SK-N-SH (cell line): ENCODE measurements at regions not wholly inside any gene's neighbourhood (a gene's known extent, or its start where the extent isn't known, plus 50 kb on each side); places are given as distances from the start of the nearest gene placed in this dataset.

Source experiments
- CTCF ChIA-PET: fragments of 300-600, 350-600 bp; formaldehyde crosslinking; extraction: SDS; loops from one replicate; lab custom pipeline; 2021; lab: Yijun Ruan, JAX
- POLR2A ChIA-PET: fragments of 350-600 bp; sonication (Branson Sonifier 250); formaldehyde crosslinking; extraction: SDS; loops from one replicate; lab custom pipeline; 2020; ENCODE audit warnings: antibody characterized with exemption, inconsistent platforms; lab: Yijun Ruan, JAX
- DNase-seq: peaks from one replicate; pipeline ENCODE4 v3.0.0; 2012
- H2AFZ ChIP-seq: fragments of 200-600 bp; sonication (generic); 2 replicates; pipeline ENCODE4 v1.8.1; 2016; ENCODE audit warnings: antibody characterized with exemption, mild to moderate bottlenecking, low read depth
- H3F3A ChIP-seq: fragments of 200-600 bp; sonication (generic); replicated peaks from 2 replicates; pipeline ENCODE3; 2016; ENCODE audit warnings: antibody characterized with exemption, mild to moderate bottlenecking; ENCODE audit not compliant: insufficient read depth
- H3K27ac ChIP-seq, 2 experiments: fragments of 200-500 bp in 1 of 2; fragments of 200-600 bp in 1 of 2; sonication (Bioruptor generic) in 1 of 2; sonication (generic), shearing (Covaris generic) in 1 of 2; 2 replicates each; pipeline versions ENCODE4 v1.5.1 to v1.6.1; 2014 to 2016; ENCODE audit warnings: low read depth in 2 of 2, inconsistent platforms in 1 of 2, low read length in 1 of 2, mild to moderate bottlenecking in 1 of 2, mixed read lengths in 1 of 2
- H3K27me3 ChIP-seq: fragments of 200-600 bp; sonication (generic), shearing (Covaris generic); 2 replicates; pipeline ENCODE4 v1.6.1; 2016; ENCODE audit warnings: mixed run types; ENCODE audit not compliant: insufficient read depth
- H3K36me3 ChIP-seq, 2 experiments: fragments of 200-500 bp in 1 of 2; fragments of 200-600 bp in 1 of 2; sonication (Bioruptor generic) in 1 of 2; sonication (generic) in 1 of 2; replicated peaks in 1 of 2; 2 replicates each; pipeline versions ENCODE3 to v1.5.1; 2014 to 2016; ENCODE audit warnings: low read length in 1 of 2, mild to moderate bottlenecking in 1 of 2; ENCODE audit not compliant: insufficient read depth in 2 of 2, control insufficient read depth in 1 of 2
- H3K4me1 ChIP-seq, 2 experiments: fragments of 200-500 bp in 1 of 2; fragments of 200-600 bp in 1 of 2; sonication (Bioruptor generic) in 1 of 2; sonication (generic), shearing (Covaris generic) in 1 of 2; 2 replicates each; pipeline versions ENCODE4 v1.5.1 to v1.6.1; 2014 to 2016; ENCODE audit warnings: low read depth in 1 of 2, low read length in 1 of 2, mixed run types in 1 of 2; ENCODE audit not compliant: insufficient read depth in 2 of 2, control insufficient read depth in 1 of 2
- H3K4me2 ChIP-seq: fragments of 200-600 bp; sonication (generic), shearing (Covaris generic); 2 replicates; pipeline ENCODE4 v1.6.1; 2017; ENCODE audit warnings: mixed run types
- H3K4me3 ChIP-seq, 2 experiments: fragments of 200-500 bp in 1 of 2; fragments of 200-600 bp in 1 of 2; sonication (Bioruptor generic) in 1 of 2; sonication (generic), shearing (Covaris generic) in 1 of 2; 2 replicates each; pipeline versions ENCODE4 v1.5.1 to v1.8.1; 2014 to 2016; ENCODE audit warnings: low read depth in 2 of 2, inconsistent platforms in 1 of 2, low read length in 1 of 2, mild to moderate bottlenecking in 1 of 2, mixed read lengths in 1 of 2, moderate library complexity in 1 of 2
- H3K79me2 ChIP-seq: fragments of 200-600 bp; sonication (generic); 2 replicates; pipeline ENCODE4 v1.8.1; 2017; ENCODE audit warnings: mild to moderate bottlenecking; ENCODE audit not compliant: insufficient read depth
- H3K9ac ChIP-seq: fragments of 200-600 bp; sonication (generic); 2 replicates; pipeline ENCODE4 v1.6.1; 2017; ENCODE audit warnings: mixed run types
- H3K9me2 ChIP-seq: fragments of 200-600 bp; sonication (generic); 2 replicates; pipeline ENCODE4 v1.6.1; 2017; ENCODE audit warnings: mixed run types
- H3K9me3 ChIP-seq: fragments of 200-600 bp; sonication (generic); 2 replicates; pipeline ENCODE4 v1.6.1; 2017; ENCODE audit warnings: mixed run types, mild to moderate bottlenecking, moderate library complexity
- H4K20me1 ChIP-seq: fragments of 200-600 bp; sonication (generic); 2 replicates; pipeline ENCODE4 v1.6.1; 2017; ENCODE audit warnings: mild to moderate bottlenecking, mixed run types; ENCODE audit not compliant: insufficient read depth
- CHD2 ChIP-seq: fragments of 150-350 bp; IDR thresholded peaks from 2 replicates; pipeline ENCODE4 v1.6.1; 2018; ENCODE audit warnings: low read length; ENCODE audit not compliant: partially characterized antibody
- EZH2phosphoT487 ChIP-seq: fragments of 200-600 bp; sonication (generic); IDR thresholded peaks from 2 replicates; pipeline ENCODE4 v1.6.1; 2017; ENCODE audit warnings: low read depth, mixed run types, mild to moderate bottlenecking, antibody characterized with exemption, moderate library complexity, borderline replicate concordance
- FOXJ3 ChIP-seq: sonication (generic); formaldehyde crosslinking; IDR thresholded peaks from 2 replicates; pipeline ENCODE4 v1.5.1; 2020; ENCODE audit warnings: mild to moderate bottlenecking, missing genetic modification reagents
- GATA2 ChIP-seq: sonication (generic); formaldehyde crosslinking; IDR thresholded peaks from 2 replicates; pipeline ENCODE4 v1.5.0; 2020; ENCODE audit warnings: mild to moderate bottlenecking, missing genetic modification reagents
- JUND ChIP-seq: IDR thresholded peaks from 2 replicates; pipeline ENCODE4 v1.4.0; 2012
- MAX ChIP-seq: IDR thresholded peaks from 2 replicates; pipeline ENCODE4 v1.4.0; 2012; ENCODE audit warnings: low read depth
- MXI1 ChIP-seq: IDR thresholded peaks from 2 replicates; pipeline ENCODE4 v1.6.1; 2012; ENCODE audit warnings: mild to moderate bottlenecking, low read depth, low read length, improper control_type of control experiment
- POLR2AphosphoS5 ChIP-seq: IDR thresholded peaks from 2 replicates; pipeline ENCODE4 v1.6.1; 2012; ENCODE audit warnings: low read depth, low read length
- RCOR1 ChIP-seq: fragments of 150-350 bp; IDR thresholded peaks from 2 replicates; pipeline ENCODE4 v1.6.1; 2017; ENCODE audit warnings: antibody characterized with exemption, low read length
- RFX5 ChIP-seq: IDR thresholded peaks from 2 replicates; pipeline ENCODE4 v1.6.1; 2012; ENCODE audit warnings: mild to moderate bottlenecking, improper control_type of control experiment, low read length
- SIN3A ChIP-seq: IDR thresholded peaks from 2 replicates; pipeline ENCODE4 v1.6.1; 2012; ENCODE audit warnings: low read depth, mild to moderate bottlenecking, low read length, moderate library complexity, borderline replicate concordance
- SMC3 ChIP-seq: IDR thresholded peaks from 2 replicates; pipeline ENCODE4 v1.6.1; 2012; ENCODE audit warnings: low read depth, low read length, improper control_type of control experiment
- TCF12 ChIP-seq: IDR thresholded peaks from 2 replicates; pipeline ENCODE4 v1.4.0; 2012
- USF2 ChIP-seq: fragments of 150-350 bp; IDR thresholded peaks from 2 replicates; pipeline ENCODE4 v1.6.1; 2017; ENCODE audit warnings: antibody characterized with exemption, low read length, low read depth, borderline replicate concordance
- YY1 ChIP-seq: IDR thresholded peaks from 2 replicates; pipeline ENCODE4 v1.4.0; 2012; ENCODE audit warnings: low read depth, mild to moderate bottlenecking
- WGBS: methylation state at CpG from one replicate; pipeline ENCODE4 v1.1.6; 2017; ENCODE audit warnings: low lambda C conversion rate; 5-methylcytosine and 5-hydroxymethylcytosine counted together
- TF ChIP-seq, protein P1 (sequence below): IDR thresholded peaks from 2 replicates; pipeline ENCODE4 v1.6.1; 2012; ENCODE audit warnings: mild to moderate bottlenecking, low read depth, low read length, moderate library complexity

DNA sequence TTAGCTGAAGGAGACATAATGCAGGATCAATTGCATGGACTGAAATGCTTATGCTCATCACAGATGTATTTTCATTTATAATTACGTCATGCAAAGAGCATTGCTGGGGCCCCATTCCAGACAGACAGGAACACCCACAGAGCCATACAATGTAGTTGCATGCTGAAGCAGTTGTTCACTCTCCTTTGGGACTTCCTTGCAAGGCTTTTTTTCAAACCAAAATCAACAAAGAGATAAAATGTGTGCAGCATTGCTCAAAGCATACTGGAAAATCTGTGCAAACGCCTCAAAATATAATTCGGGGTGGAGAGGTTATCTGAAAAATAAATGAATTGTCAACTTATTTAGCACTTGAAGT, 463.2 kb downstream of the CDH2 start:
- H3K9ac ChIP-seq: no peak overlapping the region
- no peaks in the 10 kb centered on the region for H3K27me3 ChIP-seq
- no peak overlapping the region for H3K27ac ChIP-seq
- DNase-seq: no peak
- H3K9me3 ChIP-seq: no peaks in the 10 kb centered on the region
- ChIA-PET POLR2A (no interaction called here), CTCF (no interaction called here)
- 64% methylated on average over 3 of the region's 3 CpGs for WGBS
- H3K9me2 ChIP-seq: no peaks in the 10 kb centered on the region
- H3F3A ChIP-seq: no peaks in the 10 kb centered on the region
- H3K36me3 ChIP-seq: no peaks in the 10 kb centered on the region
- H3K79me2 ChIP-seq: no peaks in the 10 kb centered on the region
- no peak overlapping the region for H2AFZ ChIP-seq
- H3K4me3 ChIP-seq: no peak overlapping the region
- TF ChIP-seq MAX: no peak
- H3K4me2 ChIP-seq: no peak overlapping the region
- no peaks in the 10 kb centered on the region for H4K20me1 ChIP-seq
- H3K4me1 ChIP-seq: no peaks in the 10 kb centered on the region

DNA sequence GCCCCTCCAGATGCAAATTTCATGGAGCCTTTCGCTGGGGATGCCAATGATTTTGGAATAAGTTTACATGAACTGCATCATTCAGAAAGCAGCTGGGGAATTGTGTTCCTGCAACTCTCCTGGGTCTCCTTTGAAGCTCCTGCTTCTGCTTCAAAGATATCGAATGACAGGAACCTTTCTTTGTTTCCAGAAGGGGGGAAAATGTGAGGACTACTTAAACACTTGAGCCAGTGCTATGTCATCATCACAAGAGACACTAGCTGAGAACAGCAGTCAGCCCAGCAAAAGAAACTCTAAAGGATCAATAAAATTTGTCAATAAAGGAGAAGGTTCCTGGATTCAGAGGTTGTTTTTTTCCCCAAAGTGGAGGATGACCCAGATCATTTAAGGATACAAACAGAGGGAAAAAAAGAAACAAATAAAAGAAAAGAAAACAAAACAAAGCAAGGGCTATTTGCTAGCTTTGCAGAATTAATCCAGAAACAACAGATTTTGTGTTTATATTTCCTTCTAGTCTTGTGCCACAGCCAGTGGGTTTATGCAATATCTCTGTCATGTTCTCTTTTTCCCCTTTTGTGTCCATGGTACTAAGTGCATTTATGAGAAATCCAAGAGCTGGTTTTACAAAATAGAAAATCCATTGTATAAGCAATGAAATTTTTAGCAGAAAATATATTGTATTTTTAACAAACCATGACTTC, 463.7 kb downstream of the CDH2 start:
- Histone ChIP-seq H4K20me1 (no peaks in the 10 kb centered on the region), H3K9ac (no peak overlapping the region), H3K4me1 (no peaks in the 10 kb centered on the region), H3K4me3 (no peak overlapping the region), H3F3A (no peaks in the 10 kb centered on the region), H3K27me3 (no peaks in the 10 kb centered on the region), H3K79me2 (no peaks in the 10 kb centered on the region), H3K27ac (no peak overlapping the region), H3K4me2 (no peak overlapping the region), H3K9me2 (no peaks in the 10 kb centered on the region), H2AFZ (no peak overlapping the region), H3K36me3 (no peaks in the 10 kb centered on the region), H3K9me3 (no peaks in the 10 kb centered on the region)
- DNase-seq: no peak
- ChIA-PET POLR2A (no interaction called here), CTCF (no interaction called here)
- 39% methylated on average over 2 of the region's 2 CpGs for WGBS
- TF ChIP-seq GATA2: no peak
- no peak for TF ChIP-seq JUND
- no peak for TF ChIP-seq CHD2
- no peak for TF ChIP-seq RCOR1
- TF ChIP-seq MAX: no peak
- no peak for TF ChIP-seq FOXJ3 (CRISPR knock-in tag)
- TF ChIP-seq RFX5: no peak
- TF ChIP-seq EZH2phosphoT487: no peak
- no peak for TF ChIP-seq POLR2AphosphoS5
- no peak for TF ChIP-seq SIN3A
- TF ChIP-seq USF2: no peak

GRCh38 chr18:27712066-27712465, 464.9 kb downstream of the CDH2 start:
- Histone ChIP-seq H3K27ac (no peak overlapping the region), H3K9me3 (no peaks in the 10 kb centered on the region), H4K20me1 (no peaks in the 10 kb centered on the region), H3K79me2 (no peaks in the 10 kb centered on the region), H3K4me2 (no peak overlapping the region), H2AFZ (no peak overlapping the region), H3K36me3 (no peaks in the 10 kb centered on the region), H3K4me1 (no peaks in the 10 kb centered on the region), H3K9ac (no peak overlapping the region), H3K27me3 (no peaks in the 10 kb centered on the region), H3F3A (no peaks in the 10 kb centered on the region), H3K9me2 (no peaks in the 10 kb centered on the region), H3K4me3 (no peak overlapping the region)
- no peak for DNase-seq
- 65% methylated on average over 2 of the region's 2 CpGs for WGBS
- ChIA-PET CTCF (interaction anchor here (0.6 kb wide), 1 partner anchor 22 kb away, joined by 3 read pairs; no protein-coding TSS in a partner anchor), POLR2A (no interaction called here)
- TF ChIP-seq YY1: no peak
- no peak for TF ChIP-seq MXI1
- no peak for TF ChIP-seq FOXJ3 (CRISPR knock-in tag)
- TF ChIP-seq TCF12: no peak
- TF ChIP-seq CHD2: no peak
- TF ChIP-seq RCOR1: no peak
- no peak for TF ChIP-seq SMC3
- TF ChIP-seq POLR2AphosphoS5: no peak
- no peak for TF ChIP-seq USF2
- TF ChIP-seq, protein P1, sequence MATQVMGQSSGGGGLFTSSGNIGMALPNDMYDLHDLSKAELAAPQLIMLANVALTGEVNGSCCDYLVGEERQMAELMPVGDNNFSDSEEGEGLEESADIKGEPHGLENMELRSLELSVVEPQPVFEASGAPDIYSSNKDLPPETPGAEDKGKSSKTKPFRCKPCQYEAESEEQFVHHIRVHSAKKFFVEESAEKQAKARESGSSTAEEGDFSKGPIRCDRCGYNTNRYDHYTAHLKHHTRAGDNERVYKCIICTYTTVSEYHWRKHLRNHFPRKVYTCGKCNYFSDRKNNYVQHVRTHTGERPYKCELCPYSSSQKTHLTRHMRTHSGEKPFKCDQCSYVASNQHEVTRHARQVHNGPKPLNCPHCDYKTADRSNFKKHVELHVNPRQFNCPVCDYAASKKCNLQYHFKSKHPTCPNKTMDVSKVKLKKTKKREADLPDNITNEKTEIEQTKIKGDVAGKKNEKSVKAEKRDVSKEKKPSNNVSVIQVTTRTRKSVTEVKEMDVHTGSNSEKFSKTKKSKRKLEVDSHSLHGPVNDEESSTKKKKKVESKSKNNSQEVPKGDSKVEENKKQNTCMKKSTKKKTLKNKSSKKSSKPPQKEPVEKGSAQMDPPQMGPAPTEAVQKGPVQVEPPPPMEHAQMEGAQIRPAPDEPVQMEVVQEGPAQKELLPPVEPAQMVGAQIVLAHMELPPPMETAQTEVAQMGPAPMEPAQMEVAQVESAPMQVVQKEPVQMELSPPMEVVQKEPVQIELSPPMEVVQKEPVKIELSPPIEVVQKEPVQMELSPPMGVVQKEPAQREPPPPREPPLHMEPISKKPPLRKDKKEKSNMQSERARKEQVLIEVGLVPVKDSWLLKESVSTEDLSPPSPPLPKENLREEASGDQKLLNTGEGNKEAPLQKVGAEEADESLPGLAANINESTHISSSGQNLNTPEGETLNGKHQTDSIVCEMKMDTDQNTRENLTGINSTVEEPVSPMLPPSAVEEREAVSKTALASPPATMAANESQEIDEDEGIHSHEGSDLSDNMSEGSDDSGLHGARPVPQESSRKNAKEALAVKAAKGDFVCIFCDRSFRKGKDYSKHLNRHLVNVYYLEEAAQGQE: no peak
